Gastrocnemius medialis (tissue), 4 donors: ENCODE measurements at regions not wholly inside any gene's neighbourhood (a gene's known extent, or its start where the extent isn't known, plus 50 kb on each side); places are given as distances from the start of the nearest gene placed in this dataset.
"Not testable (repeated sequence)": the region's sequence is repeated elsewhere in the genome, so short reads cannot be mapped to it uniquely, and the experiment has no call there.

Source experiments
- POLR2A ChIP-seq, 2 donors: fragments of 450-650 bp; IDR thresholded peaks; one replicate each; pipeline ENCODE4 v1.6.1; 2017; ENCODE audit warnings: antibody characterized with exemption in 2 of 2, mild to moderate bottlenecking in 2 of 2, moderate library complexity in 2 of 2
- TF ChIP-seq, protein P1 (sequence below), 5 experiments: fragments of 450-650 bp in 3 of 5; fragments of 200-600 bp in 2 of 5; sonication (generic) in 2 of 5; IDR thresholded peaks in 4 of 5; conservative IDR thresholded peaks in 1 of 5; 1 replicate in 4 of 5; 2 replicates in 1 of 5; pipeline ENCODE4 v1.5.1; 2016 to 2019; ENCODE audit warnings: antibody characterized with exemption in 5 of 5, mild to moderate bottlenecking in 3 of 5, moderate library complexity in 3 of 5

DNA sequence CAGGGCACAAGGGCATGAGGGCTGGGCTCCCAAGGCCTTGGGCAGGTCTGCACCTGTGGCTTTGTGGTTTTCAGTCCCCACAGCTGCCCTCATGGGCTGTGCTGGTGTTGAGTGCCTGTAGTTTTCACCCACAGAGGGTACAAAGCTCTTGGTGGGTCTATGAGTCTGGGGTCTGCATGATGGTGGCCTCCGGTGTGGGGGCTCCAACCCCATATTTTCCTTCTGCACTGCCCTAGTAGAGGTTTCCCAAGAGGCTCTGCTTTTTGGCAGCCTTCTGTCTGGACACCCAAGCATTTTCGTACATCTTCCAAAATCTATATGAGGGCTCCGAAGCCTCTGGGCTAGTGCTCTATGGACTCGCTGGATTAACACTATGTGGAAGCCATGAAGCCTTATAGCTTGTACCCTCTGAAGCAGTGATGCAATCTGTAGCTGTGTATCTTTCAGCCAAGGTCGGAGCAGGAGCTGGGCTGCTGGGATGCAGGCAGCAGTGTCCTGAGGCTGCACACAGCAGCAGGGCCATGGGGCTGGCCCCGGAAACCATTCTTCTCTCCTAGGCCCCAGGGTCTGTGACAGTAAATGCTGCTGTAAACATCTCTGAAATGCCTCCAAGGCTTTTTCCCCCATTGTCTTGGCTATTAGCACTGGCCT lies 240.3 kb downstream of the CWH43 start:
- not testable (repeated sequence) for TF ChIP-seq POLR2A (IDR thresholded peaks at IDR 0.05)
- TF ChIP-seq, protein P1, sequence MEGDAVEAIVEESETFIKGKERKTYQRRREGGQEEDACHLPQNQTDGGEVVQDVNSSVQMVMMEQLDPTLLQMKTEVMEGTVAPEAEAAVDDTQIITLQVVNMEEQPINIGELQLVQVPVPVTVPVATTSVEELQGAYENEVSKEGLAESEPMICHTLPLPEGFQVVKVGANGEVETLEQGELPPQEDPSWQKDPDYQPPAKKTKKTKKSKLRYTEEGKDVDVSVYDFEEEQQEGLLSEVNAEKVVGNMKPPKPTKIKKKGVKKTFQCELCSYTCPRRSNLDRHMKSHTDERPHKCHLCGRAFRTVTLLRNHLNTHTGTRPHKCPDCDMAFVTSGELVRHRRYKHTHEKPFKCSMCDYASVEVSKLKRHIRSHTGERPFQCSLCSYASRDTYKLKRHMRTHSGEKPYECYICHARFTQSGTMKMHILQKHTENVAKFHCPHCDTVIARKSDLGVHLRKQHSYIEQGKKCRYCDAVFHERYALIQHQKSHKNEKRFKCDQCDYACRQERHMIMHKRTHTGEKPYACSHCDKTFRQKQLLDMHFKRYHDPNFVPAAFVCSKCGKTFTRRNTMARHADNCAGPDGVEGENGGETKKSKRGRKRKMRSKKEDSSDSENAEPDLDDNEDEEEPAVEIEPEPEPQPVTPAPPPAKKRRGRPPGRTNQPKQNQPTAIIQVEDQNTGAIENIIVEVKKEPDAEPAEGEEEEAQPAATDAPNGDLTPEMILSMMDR (IDR thresholded peaks at IDR 0.05 in 4 of 5, conservative IDR thresholded peaks at IDR 0.05 in 1 of 5): not testable (repeated sequence)
